Ectodermal cell (in vitro differentiated cells): ENCODE measurements at regions not wholly inside any gene's neighbourhood (a gene's known extent, or its start where the extent isn't known, plus 50 kb on each side); places are given as distances from the start of the nearest gene placed in this dataset.

Source experiments
- H3K27ac ChIP-seq: 2 replicates; pipeline ENCODE4 v1.7.0; 2013; ENCODE audit warnings: mild to moderate bottlenecking, low read depth, low read length; ENCODE audit not compliant: insufficient read depth, poor library complexity, severe bottlenecking
- H3K27me3 ChIP-seq: 2 replicates; pipeline ENCODE4 v1.7.0; 2013; ENCODE audit warnings: mild to moderate bottlenecking, low read length; ENCODE audit not compliant: insufficient read depth, control insufficient read depth, poor library complexity, severe bottlenecking
- H3K36me3 ChIP-seq: one replicate; pipeline ENCODE4 v1.7.0; 2013; ENCODE audit warnings: low read length; ENCODE audit not compliant: control insufficient read depth, insufficient read depth
- H3K4me1 ChIP-seq: one replicate; pipeline ENCODE4 v1.7.0; 2013; ENCODE audit warnings: low read length; ENCODE audit not compliant: control insufficient read depth, insufficient read depth
- H3K4me3 ChIP-seq: 2 replicates; pipeline ENCODE4 v1.7.0; 2013; ENCODE audit warnings: low read depth, low read length, control low read depth; ENCODE audit not compliant: insufficient read depth
- H3K9me3 ChIP-seq: 2 replicates; pipeline ENCODE4 v1.7.0; 2013; ENCODE audit warnings: mild to moderate bottlenecking, low read length, moderate library complexity; ENCODE audit not compliant: control insufficient read depth
- WGBS, 2 experiments: methylation state at CpG; one replicate each; pipeline ENCODE4 v1.1.7; 2013; ENCODE audit warnings: missing lambda C conversion rate in 2 of 2; 5-methylcytosine and 5-hydroxymethylcytosine counted together

- no peaks in the 10 kb centered on the region for H3K4me1 ChIP-seq
- H3K27me3 ChIP-seq = no peaks in the 10 kb centered on the region
- H3K4me3 ChIP-seq = no peak overlapping the region
- no peaks in the 10 kb centered on the region for H3K36me3 ChIP-seq
- H3K27ac ChIP-seq = no peak overlapping the region
- H3K9me3 ChIP-seq = no peaks in the 10 kb centered on the region
- 92 to 94% methylated on average over 7 of the region's 7 CpGs for WGBS, 2 experiments
These were observed 113.1 kb upstream of the GDF10 start for GRCh38 chr10:47186941-47187340.

GRCh38 chr10:47187592-47187991 is 112.4 kb upstream of the GDF10 start:
- no peak overlapping the region for H3K27ac ChIP-seq
- 88 to 89% methylated on average over 7 of the region's 7 CpGs for whole genome bisulfite sequencing, 2 experiments
- no peaks in the 10 kb centered on the region for H3K9me3 ChIP-seq
- H3K27me3 ChIP-seq = no peaks in the 10 kb centered on the region
- H3K36me3 ChIP-seq = no peaks in the 10 kb centered on the region
- H3K4me3 ChIP-seq = no peak overlapping the region
- H3K4me1 ChIP-seq = no peaks in the 10 kb centered on the region

GRCh38 chr10:47188156-47188555 is 111.8 kb upstream of the GDF10 start:
- Histone ChIP-seq H3K4me3 (no peak overlapping the region), H3K27ac (no peak overlapping the region), H3K36me3 (no peaks in the 10 kb centered on the region), H3K4me1 (no peaks in the 10 kb centered on the region), H3K27me3 (no peaks in the 10 kb centered on the region), H3K9me3 (no peaks in the 10 kb centered on the region)
- 85 to 87% methylated on average over 3 of the region's 3 CpGs for WGBS, 2 experiments

- H3K4me1 ChIP-seq = no peaks in the 10 kb centered on the region
- H3K9me3 ChIP-seq = no peaks in the 10 kb centered on the region
- 91% methylated on average over 6 of the region's 6 CpGs for WGBS, 2 experiments
- no peak overlapping the region for H3K27ac ChIP-seq
- H3K36me3 ChIP-seq = no peaks in the 10 kb centered on the region
- no peaks in the 10 kb centered on the region for H3K27me3 ChIP-seq
- no peak overlapping the region for H3K4me3 ChIP-seq
These were observed 110.2 kb upstream of the GDF10 start for GRCh38 chr10:47189802-47190201.

- Histone ChIP-seq H3K9me3 (no peaks in the 10 kb centered on the region), H3K4me3 (no peak overlapping the region), H3K36me3 (no peaks in the 10 kb centered on the region), H3K27me3 (no peaks in the 10 kb centered on the region), H3K27ac (no peak overlapping the region), H3K4me1 (no peaks in the 10 kb centered on the region)
- WGBS, 2 experiments = 94 to 96% methylated on average over 3 to 5 of the region's 5 CpGs
These were observed 109.7 kb upstream of the GDF10 start for GRCh38 chr10:47190301-47190700.

GRCh38 chr10:47190802-47191450 is 109.1 kb upstream of the GDF10 start:
- H3K27me3 ChIP-seq = no peaks in the 10 kb centered on the region
- H3K4me3 ChIP-seq = no peak overlapping the region
- H3K9me3 ChIP-seq = no peaks in the 10 kb centered on the region
- WGBS, 2 experiments = 93% methylated on average over 5 of the region's 5 CpGs
- no peaks in the 10 kb centered on the region for H3K4me1 ChIP-seq
- no peaks in the 10 kb centered on the region for H3K36me3 ChIP-seq
- H3K27ac ChIP-seq = no peak overlapping the region

- Histone ChIP-seq H3K27ac (no peak overlapping the region), H3K9me3 (no peaks in the 10 kb centered on the region), H3K36me3 (no peaks in the 10 kb centered on the region), H3K27me3 (no peaks in the 10 kb centered on the region), H3K4me3 (no peak overlapping the region), H3K4me1 (no peaks in the 10 kb centered on the region)
- 80 to 82% methylated on average over 2 of the region's 2 CpGs for WGBS, 2 experiments
These were observed 107.7 kb upstream of the GDF10 start for GRCh38 chr10:47192273-47192672.

GRCh38 chr10:47193666-47194065 is 106.3 kb upstream of the GDF10 start:
- no peak overlapping the region for H3K27ac ChIP-seq
- 85% methylated on average over 6 of the region's 6 CpGs for WGBS, 2 experiments

GRCh38 chr10:47195274-47195885 is 104.6 kb upstream of the GDF10 start:
- 90 to 94% methylated on average over 15 of the region's 15 CpGs for WGBS, 2 experiments
- Histone ChIP-seq H3K9me3 (no peaks in the 10 kb centered on the region), H3K4me1 (no peaks in the 10 kb centered on the region), H3K27me3 (no peaks in the 10 kb centered on the region), H3K4me3 (no peak overlapping the region), H3K36me3 (no peaks in the 10 kb centered on the region), H3K27ac (no peak overlapping the region)

More at GRCh38 chr10:47193666-47194065, 106.3 kb upstream of the GDF10 start:
- Histone ChIP-seq H3K36me3 (no peaks in the 10 kb centered on the region), H3K4me1 (no peaks in the 10 kb centered on the region), H3K27me3 (no peaks in the 10 kb centered on the region), H3K9me3 (no peaks in the 10 kb centered on the region), H3K4me3 (no peak overlapping the region)

- Histone ChIP-seq H3K27me3 (no peaks in the 10 kb centered on the region), H3K9me3 (no peaks in the 10 kb centered on the region), H3K36me3 (no peaks in the 10 kb centered on the region), H3K4me1 (no peaks in the 10 kb centered on the region), H3K27ac (no peak overlapping the region), H3K4me3 (no peak overlapping the region)
- WGBS, 2 experiments = 95 to 96% methylated on average over 8 of the region's 8 CpGs
These were observed 103.3 kb upstream of the GDF10 start for GRCh38 chr10:47196691-47197090.
